ENCODE measurements at regions not wholly inside any gene's neighbourhood (a gene's known extent, or its start where the extent isn't known, plus 50 kb on each side); places are given as distances from the start of the nearest gene placed in this dataset.
A peak's percentile ranks its signal among the peaks of the same experiment; 100 is the strongest.

DNA sequence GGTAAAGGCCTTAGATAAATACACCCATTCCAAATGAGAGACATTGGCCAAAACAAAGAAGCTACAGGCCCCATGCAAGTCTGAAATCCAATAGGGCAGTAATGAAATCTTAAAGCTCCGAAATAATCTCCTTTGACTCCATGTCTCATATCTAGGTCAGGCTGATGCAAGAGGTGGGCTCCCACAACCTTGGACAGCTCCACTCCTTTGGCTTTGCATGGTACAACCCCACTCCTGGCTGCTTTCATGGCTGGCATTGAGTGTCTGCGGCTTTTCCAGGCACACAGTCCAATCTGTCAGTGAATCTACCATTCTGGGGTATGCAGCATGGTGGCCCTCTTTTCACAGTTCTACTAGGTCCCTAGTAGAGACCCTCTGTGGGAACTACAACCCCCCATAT is 762.5 kb downstream of the LIG4 start:
- DNase-seq, result no peak

DNA sequence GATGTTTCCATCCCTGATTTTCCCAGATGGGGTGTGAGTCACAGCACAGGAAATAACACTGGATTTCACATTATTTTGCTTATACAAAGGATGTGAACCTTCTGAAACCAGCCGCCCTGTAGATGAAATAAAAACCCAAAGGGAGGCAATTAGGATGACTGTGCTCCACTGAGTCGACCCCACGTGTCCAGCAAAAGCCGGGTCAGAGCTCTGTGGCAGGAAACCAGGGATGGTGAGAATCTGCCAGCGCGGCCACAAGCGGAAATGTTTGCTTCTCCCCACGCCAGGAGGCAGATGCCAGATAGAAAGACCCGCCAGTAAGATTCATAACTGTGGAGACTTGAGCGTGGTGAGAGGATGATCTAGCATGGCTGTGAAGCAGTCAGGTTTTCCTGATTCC is 764.4 kb downstream of the LIG4 start:
- DNase-seq, result no peak

DNA sequence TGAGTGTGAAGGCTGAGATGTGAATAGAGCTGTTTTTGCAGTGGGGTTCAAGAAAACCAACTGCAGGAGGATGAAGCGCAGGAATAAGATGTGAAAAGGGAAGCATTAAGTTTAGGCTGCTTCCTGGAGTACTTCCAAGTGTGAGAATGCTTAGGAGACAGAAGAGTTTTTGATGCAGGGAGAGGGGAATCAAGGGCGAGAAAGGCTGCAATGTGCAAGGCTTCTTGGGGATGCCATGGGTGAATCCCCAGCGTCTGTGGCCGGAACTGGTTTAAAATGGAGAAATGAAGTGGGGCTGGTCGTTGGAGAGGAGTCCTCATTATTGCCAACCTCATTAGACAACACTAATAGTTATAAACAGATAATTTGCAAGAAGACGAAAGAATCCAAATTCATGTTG is 764.9 kb downstream of the LIG4 start:
- DNase-seq, result no peak

DNA sequence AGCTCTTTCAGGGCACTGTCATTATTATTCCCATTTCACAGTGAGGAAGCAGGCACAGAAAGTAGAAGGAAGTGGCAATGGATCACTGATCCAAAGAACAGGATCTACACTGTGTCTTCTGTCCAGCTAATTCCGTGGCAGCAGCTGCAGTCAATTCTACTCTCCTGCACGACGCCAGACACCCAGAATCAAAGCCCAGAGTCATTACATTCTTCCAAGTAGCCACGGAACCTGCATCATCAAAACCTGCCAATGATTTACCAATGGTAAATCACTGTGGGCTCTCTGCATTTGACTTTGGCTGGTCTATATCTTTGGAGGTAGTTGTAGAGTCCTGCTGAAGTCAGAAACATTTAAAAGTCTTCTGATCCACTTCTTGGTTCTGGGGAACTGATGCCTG is 767.7 kb downstream of the LIG4 start:
- no peak for DNase-seq

DNA sequence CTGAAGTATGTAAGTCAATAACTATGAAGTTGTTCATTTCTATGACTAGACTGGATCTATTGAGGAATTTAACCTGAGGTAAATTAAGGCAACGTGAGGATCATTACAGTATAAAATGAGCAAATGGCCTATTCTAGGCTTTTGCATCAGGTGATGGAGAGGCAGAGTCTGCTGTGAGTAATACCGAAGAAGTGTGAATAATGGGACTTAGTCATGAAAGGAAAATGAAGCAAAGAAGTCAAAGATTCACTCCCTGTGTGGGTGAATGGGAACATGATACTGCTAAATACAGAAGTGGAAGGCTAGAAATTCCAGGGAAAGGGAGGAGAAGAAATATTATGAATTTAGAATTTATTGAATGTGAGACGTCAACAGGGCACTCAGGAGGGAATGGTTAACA is 774.1 kb downstream of the LIG4 start:
- no peak for DNase-seq

DNA sequence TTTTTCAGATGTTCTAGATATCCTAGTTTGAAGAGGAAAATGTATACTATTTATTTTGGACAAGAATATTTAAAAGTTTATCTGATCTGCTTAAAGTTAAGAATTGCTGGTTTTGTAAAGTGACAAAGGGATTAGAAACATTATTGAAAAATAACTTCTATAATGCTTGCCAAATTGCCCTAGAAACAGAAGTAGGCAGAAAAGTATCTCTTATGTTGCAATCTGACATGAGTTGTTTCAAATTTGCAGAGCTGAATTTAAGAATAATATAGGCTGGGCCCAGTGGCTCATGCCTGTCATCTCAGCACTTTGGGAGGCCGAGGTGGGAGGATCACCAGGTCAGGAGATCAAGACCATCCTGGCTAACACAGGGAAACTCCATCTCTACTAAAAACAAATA is 777.1 kb downstream of the LIG4 start:
- DNase-seq, result no peak

DNA sequence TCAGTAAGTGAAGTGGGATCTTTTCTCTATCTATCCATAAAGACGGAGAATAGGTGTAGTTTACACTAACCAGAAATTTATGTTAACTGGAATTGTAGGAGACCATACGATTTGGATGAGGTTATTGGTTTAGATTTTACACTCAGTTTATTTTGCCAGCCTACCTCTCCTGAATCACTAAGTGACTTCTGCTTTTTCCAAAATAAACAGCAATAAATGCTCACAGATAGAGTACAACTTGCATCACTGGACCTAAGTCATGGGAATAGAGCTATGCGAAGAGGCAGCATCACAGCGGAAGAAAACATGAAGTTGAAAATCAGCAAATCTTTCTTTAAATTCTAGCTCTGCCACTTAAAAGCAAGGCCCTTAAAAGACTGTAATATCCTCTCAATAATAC is 781.0 kb downstream of the LIG4 start:
- DNase-seq, result no peak

DNA sequence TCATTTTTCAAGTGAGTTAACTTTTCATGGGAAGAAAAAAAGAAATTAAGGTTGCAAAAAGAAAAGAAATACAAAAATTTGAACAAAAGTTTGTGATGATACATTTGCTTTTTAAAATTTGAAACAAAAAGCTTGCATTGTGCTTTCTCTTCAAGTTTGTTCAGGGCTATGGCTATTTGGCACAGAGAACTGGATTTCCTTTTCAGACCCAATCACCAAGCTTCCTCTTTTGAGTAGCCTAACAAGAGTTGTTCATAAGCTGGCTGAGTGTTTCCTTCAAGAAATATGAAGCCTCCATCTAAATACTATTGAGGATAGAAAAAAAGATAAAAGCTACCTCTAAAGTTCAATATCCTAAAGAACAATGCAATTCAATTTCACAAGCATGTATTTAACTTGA is 787.8 kb downstream of the LIG4 start:
- no peak for DNase-seq

DNA sequence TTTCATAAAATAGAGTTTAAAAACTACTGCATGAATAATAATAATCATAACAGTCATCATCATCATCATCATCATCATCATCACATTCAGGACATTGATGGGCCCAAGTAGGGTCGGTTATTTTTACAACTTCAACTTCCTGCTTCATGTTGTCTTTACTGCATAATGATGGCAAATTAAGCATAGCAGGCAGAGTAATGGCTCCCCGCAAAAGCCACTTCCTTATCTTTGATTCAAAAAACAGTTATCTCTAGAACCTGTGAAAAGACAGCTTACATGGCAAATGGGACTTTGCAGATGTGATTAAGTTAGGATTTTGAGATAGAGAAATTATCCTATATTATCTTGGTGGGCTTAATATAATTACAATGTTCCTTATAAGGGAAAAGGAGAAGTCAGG is 792.9 kb downstream of the LIG4 start:
- DNase-seq, result no peak

DNA sequence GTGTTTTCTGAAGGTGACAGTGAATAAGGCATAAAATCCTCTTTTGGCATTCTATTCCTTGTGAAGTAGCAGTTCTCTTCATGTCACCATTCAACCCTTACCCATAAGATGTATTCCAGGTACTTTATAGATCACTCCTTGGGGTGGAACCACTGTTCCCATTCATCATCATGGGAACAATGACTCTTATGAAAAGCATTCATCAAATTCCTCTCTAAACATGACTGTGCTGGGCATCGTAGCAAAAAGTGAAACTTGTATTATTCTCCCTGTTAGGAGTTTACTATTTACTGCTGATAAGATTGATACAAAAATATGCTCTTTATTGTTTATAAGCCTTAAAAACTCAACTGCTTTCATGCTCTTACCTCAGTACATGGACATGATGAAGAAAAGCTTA is 793.4 kb downstream of the LIG4 start:
- DNase-seq, result no peak

DNA sequence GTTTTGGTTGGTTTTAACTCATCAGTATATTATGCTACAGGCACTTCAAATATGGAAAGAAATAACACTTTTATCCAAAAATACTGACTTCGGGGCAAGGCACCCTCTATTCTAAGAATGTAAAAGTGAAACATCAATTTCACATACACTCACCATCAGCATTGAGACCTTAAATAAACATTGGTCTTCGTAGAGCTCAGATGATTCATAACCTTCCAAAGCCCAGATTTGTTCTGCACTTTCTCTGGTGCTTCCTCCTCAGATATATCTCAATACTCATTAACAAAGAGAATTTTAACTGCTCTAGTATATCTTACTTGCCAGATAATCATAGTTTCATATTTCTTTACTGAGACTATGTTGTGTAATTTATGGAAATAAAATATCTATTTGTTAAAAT is 794.3 kb downstream of the LIG4 start:
- no peak for DNase-seq

DNA sequence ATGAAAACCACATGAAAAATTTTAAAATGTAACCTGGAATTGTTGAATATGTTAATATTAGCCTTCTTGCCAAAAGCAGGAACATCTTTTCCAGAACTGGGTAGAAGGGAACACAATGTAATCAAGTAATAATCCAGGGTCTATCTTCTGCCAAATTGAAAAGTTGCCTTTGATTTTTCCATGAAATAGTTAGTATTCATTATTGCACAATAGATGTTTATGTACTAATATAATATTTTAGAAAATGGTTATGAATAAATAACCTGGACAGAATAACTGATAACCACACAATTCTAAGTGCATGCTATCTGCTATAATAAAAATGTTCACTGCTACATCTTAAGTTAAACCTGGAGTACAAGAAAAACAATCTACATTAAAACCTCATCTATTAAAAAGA is 802.3 kb downstream of the LIG4 start:
- DNase-seq, result no peak

DNA sequence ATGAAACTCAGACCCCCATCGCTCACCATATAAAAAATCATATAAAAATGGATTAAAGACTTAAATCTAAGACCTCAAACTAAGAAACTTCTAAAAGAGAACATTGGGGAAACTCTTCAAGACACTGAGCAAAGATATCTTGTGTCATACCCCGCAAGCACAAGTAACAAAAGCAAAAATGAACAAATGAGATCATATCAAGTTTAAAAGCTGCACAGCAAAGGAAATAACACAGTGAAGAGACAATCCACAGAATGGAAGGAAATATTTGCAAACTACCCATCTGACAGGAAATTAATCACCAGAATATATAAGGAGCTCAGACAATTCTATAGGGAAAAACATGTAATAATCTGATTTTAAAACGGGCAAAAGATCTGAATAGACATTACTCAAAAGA is 808.3 kb downstream of the LIG4 start:
- DNase-seq, result no peak

DNA sequence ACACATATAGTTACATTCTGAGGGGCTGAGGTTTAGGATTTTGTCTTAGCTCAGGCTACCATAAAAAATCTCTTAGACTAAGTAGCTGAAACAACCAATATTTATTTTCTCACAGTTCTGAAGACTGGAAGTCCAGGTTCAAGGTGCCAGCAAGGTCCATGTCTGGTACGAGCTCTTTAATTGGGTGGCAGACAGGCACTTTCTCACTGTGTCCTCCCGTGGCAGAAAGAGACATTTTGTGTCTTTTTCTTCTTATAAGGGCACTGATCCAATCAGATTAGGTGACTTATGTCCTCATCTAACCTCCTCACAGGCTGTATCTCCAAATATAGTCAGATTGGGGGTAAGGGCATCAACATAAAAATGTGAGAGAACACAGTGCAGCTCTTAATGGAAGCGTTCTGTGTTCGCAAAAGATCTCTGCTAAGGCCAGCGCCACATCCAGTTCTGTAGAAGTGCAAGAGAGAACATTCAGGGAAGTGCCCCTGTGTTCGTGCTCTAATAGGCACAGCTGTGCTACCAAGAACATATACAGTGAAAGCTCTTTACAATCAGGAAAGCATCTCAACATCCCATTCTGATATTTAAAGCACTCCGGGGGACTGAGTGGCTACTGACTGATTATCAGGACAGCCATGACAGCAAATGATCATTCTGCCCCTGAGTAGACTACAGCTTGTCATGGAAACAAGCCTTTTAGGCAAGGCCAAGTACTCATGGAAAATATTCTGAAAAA is 819.2 kb downstream of the LIG4 start:
- no peak for DNase-seq

DNA sequence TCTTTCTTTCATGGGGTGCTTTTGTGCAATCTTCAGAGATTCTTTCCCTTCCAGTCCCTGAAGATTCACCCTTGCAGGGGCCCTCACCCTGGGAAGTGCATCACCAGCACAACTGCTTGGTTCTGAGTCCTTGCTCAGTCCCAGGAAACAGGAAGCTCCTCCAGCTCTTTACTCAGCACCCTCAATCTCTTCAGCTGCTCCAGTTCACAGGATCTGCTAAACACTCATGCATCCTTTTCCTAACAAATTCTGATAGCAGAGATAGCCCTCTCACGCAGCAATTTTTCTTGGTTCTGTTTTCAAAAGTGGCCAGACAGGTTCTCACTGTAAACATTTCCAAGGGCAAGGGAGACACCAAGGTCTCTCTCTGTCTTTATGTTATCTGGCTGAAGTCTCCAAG is 823.1 kb downstream of the LIG4 start:
- DNase-seq, result no peak

DNA sequence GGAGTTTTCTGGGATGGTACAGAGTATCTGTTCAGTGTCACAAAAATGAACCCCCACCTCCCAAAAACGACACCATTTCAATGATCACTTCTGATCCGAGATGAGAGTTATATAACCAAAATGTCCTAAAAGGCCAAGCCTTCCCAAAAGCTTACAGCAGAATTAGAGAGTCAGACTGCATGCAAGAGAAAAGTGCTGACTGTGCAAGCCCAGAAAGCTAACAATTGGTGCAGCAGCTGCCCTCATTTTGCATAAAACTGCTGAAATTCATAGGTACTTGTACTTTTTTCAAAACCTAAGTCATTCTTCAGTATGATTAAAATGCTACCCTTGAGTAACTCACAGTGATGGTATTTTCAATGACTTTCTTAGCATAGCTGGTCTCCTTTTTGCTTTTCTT is 819.6 kb upstream of the ARGLU1 start:
- no peak for DNase-seq

DNA sequence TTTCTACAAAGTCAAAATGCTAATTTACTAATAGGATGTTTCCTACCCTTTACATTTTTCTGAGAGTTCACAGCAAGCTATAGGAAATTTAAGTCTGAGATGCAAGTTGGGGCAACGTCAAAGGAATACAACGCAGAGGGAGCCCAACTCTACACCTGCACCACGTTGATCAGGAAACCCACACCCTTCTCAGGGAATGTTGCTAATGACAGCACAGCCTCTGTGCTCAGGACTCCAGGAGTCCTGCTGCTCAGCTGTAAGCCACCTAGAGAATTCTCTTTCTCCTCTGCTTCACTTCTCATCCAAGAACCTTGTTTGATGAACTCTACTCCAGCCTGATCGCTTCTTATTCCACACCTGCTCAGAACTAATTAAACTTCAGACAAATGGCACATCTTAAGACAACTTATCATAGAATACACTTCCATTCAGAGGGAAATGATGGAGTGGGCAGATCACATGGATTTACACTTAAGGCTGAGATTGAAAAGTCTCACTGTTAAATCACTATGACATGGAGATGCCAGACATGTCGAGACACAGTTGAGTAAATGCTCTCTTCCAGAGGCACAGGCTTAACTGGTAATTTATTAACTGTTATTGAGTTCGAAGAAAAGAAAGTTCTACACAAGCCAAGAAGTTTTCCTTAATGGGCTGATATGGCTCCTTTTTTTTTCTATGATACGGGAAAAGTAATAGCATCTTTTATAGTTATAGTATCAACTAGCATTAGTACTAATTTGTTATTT is 811.6 kb upstream of the ARGLU1 start:
- DNase-seq, result no peak

DNA sequence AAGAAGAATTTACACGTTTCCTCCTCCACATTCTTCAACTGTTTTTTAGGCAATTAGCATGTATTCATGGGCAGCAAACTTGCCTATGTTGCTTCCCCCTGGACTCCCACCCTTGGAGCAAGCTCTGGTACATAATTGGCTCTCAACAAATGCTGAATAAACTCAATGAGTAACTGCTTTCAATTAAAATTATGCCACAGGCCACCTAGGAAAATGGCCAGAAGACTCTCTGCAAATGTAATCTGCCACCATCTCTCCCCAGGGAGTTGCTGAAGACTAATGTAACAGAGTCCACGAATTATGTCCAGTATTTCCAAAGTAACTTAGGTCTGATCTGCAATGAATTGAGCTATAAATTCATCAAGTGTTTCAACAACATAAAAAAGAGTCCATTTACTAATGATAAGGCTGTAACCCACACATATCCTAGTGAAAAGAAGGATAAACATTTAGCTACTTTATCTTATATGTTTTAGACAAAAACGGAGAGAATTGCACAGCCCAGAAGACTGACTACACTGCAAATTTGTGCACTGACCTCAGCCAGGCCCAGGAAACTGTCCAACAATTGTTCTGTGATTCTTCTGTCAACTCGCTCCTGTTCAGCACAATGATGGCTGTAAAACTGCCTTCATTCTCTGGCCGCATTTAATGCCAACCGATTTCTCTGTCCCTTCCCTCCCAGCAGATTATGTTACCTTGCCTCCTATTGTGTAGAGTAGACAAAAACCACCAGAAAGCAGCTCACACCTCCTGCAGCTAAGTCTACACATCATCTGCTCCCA is 808.6 kb upstream of the ARGLU1 start:
- DNase-seq, result peak; percentile 16

DNA sequence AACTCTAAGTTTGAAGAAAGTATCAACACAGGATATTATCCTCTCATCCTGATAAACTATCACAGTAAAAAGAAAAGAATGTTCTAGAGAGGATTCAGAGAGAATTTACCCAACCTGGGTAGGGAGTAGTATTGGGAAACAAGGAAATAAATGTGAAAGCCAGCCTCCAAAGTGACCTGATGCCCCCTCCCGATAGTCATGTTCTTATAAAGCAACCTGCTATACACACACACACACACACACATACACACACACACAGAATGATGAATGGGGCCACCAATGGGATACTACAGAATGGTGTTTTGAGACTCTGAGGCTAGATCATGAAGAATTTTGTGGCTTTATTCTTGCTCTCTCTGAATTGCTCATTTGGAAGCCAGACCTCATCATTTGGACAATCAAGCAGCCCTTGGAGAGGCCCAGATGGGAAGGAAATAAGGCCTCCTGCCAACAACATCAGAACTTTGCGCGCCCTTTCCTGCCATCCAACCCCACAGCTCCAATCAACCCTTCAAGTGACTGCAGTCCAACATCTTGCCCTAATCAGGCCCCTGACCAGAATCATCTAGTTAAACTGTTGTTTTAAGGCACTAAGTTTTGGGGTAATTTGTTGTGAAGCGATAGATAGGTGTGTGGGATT is 807.9 kb upstream of the ARGLU1 start:
- peak; percentile 26 for DNase-seq

DNA sequence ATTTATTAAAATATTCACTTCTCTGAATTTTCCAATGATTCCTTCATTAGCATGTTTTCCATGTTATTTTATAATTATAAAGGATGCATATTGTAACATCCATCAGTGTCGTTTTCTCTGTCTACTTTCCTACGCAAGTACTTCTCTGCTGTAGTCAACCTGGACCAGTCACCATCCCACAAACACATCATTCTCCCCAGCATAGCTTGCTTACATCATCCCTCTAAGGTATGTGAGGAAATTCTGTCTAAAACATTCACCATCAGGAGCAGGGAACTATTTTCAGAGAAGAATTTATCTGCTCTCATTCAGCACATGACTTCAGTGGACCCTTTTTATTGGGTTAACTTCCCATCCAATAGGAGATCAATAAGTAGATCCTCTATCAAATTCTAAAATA is 806.1 kb upstream of the ARGLU1 start:
- no peak for DNase-seq

DNA sequence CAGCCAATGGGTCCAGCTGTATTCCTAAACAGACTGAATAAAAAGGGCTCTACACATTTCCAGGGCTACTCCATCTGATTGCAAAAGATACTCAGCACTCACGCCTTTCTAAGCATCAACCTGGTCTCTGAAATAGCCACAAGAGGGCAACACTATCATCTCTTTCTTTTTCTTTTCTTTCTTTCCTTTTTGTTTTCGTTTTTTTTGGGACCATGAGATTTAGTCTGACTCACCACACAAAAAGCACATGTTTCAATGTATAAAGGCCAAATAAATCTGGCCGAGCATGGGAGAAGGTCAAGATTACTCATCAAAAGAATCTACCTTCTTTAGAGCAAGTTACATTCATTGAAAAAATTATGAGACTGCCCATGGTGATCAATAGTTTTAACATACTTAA is 805.6 kb upstream of the ARGLU1 start:
- DNase-seq, result peak; percentile 13

DNA sequence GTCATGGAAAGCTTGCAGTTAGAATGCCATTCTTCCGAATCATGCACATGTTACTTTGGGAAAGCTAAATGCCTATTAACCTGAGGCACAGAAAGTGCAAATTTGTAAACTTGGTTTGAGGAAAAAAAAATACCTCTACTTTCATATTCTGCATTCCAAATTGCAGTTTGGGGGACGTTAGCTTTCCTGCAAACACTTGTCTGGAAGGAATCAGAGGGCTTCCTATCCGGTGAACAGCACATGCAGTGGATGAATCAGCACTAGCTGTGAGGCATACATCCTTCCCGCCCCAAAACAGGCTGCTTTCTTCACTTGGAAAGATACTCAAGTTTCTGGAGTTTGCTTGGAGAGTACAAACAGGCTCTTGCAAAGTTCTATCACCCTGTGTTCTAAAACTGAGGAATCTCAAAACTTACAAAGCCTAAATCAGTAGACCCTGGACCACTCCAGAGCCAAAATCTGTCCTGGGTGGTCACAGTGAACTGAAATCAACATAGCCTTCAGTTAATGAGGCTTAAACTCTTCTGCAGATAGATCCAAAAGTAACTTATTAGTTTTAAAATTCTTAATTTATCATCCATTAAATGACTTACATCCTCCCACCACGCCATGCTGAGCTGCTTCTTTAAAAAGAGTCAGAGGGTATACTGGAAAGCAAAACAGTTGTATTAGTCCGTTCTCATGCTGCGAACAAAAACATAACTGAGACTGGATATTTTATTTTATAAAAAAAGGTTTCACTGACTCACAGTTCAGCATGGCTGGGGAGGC is 802.3 kb upstream of the ARGLU1 start:
- DNase-seq, result no peak

DNA sequence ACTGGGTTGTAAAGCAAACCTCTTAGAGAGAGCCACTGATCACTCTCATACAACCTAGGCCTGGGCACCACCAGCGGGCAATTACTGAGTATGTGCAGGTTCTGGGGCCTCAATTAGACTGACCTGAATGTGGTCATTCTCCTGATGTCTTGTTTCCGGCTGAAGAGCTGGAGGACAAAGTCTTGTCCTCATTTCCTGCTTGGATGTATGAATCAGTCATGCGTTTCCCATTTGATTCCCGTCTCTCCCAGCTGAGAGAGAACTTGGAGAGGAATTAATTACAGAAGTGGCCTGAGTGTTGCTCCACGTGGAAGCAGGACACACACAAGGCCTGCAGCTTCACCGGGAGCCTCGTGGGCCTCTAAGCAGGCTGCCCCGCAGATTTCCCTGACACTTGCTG is 799.3 kb upstream of the ARGLU1 start:
- no peak for DNase-seq

All from NCI-H446 treated with DMSO at 0.1 percent for 48 hours (cell line).